HL-60 (cell line): ENCODE measurements at regions not wholly inside any gene's neighbourhood (a gene's known extent, or its start where the extent isn't known, plus 50 kb on each side); places are given as distances from the start of the nearest gene placed in this dataset.

Experiments
- CTCF ChIP-seq: IDR thresholded peaks from one replicate; pipeline ENCODE4 v1.5.1; 2011; ENCODE audit warnings: low read length, control low read depth, inconsistent platforms; ENCODE audit not compliant: insufficient read depth
- GABPA ChIP-seq: IDR thresholded peaks from 2 replicates; pipeline ENCODE4 v1.6.1; 2012; ENCODE audit warnings: low read depth
- TF ChIP-seq, protein P1 (sequence below): IDR thresholded peaks from 2 replicates; pipeline ENCODE4 v1.6.1; 2012; ENCODE audit warnings: low read depth; ENCODE audit not compliant: insufficient replicate concordance

- TF ChIP-seq CTCF: no peak
- TF ChIP-seq GABPA: no peak
- TF ChIP-seq, protein P1, sequence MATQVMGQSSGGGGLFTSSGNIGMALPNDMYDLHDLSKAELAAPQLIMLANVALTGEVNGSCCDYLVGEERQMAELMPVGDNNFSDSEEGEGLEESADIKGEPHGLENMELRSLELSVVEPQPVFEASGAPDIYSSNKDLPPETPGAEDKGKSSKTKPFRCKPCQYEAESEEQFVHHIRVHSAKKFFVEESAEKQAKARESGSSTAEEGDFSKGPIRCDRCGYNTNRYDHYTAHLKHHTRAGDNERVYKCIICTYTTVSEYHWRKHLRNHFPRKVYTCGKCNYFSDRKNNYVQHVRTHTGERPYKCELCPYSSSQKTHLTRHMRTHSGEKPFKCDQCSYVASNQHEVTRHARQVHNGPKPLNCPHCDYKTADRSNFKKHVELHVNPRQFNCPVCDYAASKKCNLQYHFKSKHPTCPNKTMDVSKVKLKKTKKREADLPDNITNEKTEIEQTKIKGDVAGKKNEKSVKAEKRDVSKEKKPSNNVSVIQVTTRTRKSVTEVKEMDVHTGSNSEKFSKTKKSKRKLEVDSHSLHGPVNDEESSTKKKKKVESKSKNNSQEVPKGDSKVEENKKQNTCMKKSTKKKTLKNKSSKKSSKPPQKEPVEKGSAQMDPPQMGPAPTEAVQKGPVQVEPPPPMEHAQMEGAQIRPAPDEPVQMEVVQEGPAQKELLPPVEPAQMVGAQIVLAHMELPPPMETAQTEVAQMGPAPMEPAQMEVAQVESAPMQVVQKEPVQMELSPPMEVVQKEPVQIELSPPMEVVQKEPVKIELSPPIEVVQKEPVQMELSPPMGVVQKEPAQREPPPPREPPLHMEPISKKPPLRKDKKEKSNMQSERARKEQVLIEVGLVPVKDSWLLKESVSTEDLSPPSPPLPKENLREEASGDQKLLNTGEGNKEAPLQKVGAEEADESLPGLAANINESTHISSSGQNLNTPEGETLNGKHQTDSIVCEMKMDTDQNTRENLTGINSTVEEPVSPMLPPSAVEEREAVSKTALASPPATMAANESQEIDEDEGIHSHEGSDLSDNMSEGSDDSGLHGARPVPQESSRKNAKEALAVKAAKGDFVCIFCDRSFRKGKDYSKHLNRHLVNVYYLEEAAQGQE: no peak
Measured at GRCh38 chr14:100403802-100404365, 80.7 kb downstream of the SLC25A47 start.
